ENCODE measurements at regions not wholly inside any gene's neighbourhood (a gene's known extent, or its start where the extent isn't known, plus 50 kb on each side); places are given as distances from the start of the nearest gene placed in this dataset.
"Not testable (repeated sequence)": the region's sequence is repeated elsewhere in the genome, so short reads cannot be mapped to it uniquely, and the experiment has no call there.

DNA sequence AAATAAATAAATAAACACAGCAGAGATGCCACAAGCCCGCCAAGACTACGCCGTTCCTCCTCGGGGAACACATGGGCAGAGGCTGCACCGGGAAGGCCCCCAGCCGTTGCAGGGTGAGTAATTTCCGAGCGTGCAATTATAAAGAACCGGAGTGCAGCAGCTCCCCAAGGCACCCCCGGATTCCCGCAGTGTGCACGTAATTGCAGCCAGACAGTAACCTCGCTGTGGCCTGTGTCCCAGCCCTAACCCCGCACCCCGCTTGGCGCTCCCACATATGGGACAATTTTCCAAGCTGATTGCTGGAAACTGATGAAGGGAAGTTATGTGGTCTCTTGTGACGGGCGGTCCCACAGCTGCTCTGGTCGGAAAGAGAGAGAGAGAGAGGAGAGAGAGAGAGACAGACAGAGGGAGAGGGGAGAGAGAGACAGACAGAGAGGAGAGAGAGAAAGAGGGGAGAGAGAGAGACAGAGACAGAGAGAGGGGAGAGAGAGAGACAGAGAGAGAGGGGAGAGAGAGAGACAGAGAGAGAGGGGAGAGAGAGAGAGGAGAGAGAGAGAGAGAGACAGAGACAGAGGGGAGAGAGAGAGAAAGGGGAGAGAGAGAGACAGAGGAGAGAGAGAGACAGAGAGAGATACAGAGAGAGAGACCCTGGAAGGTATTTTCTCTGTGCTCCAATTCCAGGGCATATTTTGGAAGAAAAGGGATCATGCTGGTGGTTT, 275.4 kb downstream of the SHOX start:
- H3K27ac Mint-ChIP-seq, result no peak overlapping the region
- no peak overlapping the region for H3K4me3 Mint-ChIP-seq
- ATAC-seq (ENCODE audit: low read depth) (no peak), DNase-seq (no peak)
- TF ChIP-seq, protein P1, sequence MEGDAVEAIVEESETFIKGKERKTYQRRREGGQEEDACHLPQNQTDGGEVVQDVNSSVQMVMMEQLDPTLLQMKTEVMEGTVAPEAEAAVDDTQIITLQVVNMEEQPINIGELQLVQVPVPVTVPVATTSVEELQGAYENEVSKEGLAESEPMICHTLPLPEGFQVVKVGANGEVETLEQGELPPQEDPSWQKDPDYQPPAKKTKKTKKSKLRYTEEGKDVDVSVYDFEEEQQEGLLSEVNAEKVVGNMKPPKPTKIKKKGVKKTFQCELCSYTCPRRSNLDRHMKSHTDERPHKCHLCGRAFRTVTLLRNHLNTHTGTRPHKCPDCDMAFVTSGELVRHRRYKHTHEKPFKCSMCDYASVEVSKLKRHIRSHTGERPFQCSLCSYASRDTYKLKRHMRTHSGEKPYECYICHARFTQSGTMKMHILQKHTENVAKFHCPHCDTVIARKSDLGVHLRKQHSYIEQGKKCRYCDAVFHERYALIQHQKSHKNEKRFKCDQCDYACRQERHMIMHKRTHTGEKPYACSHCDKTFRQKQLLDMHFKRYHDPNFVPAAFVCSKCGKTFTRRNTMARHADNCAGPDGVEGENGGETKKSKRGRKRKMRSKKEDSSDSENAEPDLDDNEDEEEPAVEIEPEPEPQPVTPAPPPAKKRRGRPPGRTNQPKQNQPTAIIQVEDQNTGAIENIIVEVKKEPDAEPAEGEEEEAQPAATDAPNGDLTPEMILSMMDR (IDR thresholded peaks at IDR 0.05), result no peak
- H3K27me3 Mint-ChIP-seq, result no peaks in the 10 kb centered on the region
- ChIA-PET POLR2A (no interaction called here), CTCF (no interaction called here)
- no peaks in the 10 kb centered on the region for H3K4me1 Mint-ChIP-seq
- H3K36me3 Mint-ChIP-seq (ENCODE audit: low read depth), result no peaks in the 10 kb centered on the region
- intact Hi-C loops (cut with micrococcal nuclease), result no loop called here
- H3K9me3 Mint-ChIP-seq, result no peaks in the 10 kb centered on the region

- Mint-ChIP-seq H3K27me3 (no peaks in the 10 kb centered on the region), H3K36me3 (ENCODE audit: low read depth) (no peaks in the 10 kb centered on the region), H3K4me3 (no peak overlapping the region), H3K27ac (no peak overlapping the region), H3K4me1 (no peaks in the 10 kb centered on the region), H3K9me3 (no peaks in the 10 kb centered on the region)
- ATAC-seq (ENCODE audit: low read depth), result no peak
- CTCF ChIA-PET, result no interaction called here
- POLR2A ChIA-PET, result no interaction called here
- DNase-seq, result no peak
- intact Hi-C loops (cut with micrococcal nuclease), result no loop called here
- TF ChIP-seq, protein P1 (IDR thresholded peaks at IDR 0.05), result no peak
These were observed 272.5 kb downstream of the SHOX start for GRCh38 chrX:903116-903515.

GRCh38 chrX:896256-896655, 265.7 kb downstream of the SHOX start:
- ATAC-seq (ENCODE audit: low read depth), result no peak
- Mint-ChIP-seq H3K4me3 (no peak overlapping the region), H3K27ac (no peak overlapping the region), H3K36me3 (ENCODE audit: low read depth) (no peaks in the 10 kb centered on the region), H3K4me1 (no peaks in the 10 kb centered on the region), H3K9me3 (peaks cover 30% of the 10 kb centered on the region), H3K27me3 (no peaks in the 10 kb centered on the region)
- ChIA-PET CTCF (no interaction called here), POLR2A (no interaction called here)
- intact Hi-C loops (cut with micrococcal nuclease), result no loop called here
- TF ChIP-seq, protein P1 (IDR thresholded peaks at IDR 0.05), result no peak
- no peak for DNase-seq

DNA sequence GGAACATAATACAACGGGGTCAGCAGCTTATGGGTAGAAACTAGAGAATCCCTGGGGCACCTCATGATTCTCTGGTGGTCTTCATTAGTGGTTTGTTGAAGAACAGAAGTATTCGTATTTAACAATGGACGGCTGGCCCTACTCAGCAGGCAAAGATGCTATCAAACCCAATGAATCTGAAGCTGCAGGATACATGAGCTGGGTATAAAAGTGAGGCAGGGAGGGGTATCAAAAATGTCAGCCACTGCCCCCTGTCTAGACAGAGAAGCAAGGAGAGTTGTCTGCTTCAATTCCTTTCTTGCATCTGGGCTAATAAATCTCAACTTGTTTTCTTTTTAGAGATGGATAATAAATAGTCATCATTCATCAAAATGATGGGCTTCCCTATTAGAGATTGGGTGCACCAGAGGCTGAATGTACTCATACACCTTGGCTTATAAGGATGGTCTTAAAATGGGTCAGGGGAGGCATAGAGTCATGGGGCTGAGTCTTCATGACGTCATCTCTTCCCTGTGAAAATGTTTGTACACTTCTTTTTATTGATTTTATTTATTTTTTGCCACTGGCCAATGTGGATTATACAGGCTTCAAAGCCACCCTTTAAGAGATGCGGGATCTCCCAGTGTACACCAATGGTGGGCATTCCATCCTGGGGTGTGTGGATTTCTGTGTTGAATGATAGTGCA, 259.5 kb downstream of the SHOX start:
- Mint-ChIP-seq H3K27ac (no peak overlapping the region), H3K4me1 (no peaks in the 10 kb centered on the region), H3K27me3 (no peaks in the 10 kb centered on the region), H3K4me3 (no peak overlapping the region), H3K9me3 (peaks cover 25% of the 10 kb centered on the region), H3K36me3 (ENCODE audit: low read depth) (no peaks in the 10 kb centered on the region)
- intact Hi-C loops (cut with micrococcal nuclease), result no loop called here
- DNase-seq (no peak), ATAC-seq (ENCODE audit: low read depth) (no peak)
- ChIA-PET CTCF (no interaction called here), POLR2A (no interaction called here)
- TF ChIP-seq, protein P1 (IDR thresholded peaks at IDR 0.05), result no peak

DNA sequence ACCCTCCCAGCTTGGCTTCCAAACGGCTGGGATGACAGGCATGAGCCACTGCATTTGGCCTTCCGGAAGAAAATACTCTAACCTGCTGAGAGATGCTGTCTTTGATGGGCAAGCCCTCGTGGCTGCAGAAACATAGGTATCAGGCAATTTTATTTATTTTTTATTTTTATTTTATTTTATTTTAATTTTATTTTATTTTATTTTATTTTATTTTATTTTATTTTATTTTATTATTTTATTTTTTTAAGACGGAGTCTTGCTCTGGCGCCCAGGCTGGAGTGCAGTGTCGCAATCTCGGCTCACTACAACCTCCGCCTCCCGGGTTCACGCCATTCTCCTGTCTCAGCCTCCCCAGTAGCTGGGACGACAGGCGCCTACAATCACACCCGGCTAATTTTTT, 257.1 kb downstream of the SHOX start:
- peaks cover 18% of the 10 kb centered on the region for H3K9me3 Mint-ChIP-seq
- CTCF ChIA-PET; H3K4me1 Mint-ChIP-seq; DNase-seq; intact Hi-C loops (cut with micrococcal nuclease); H3K4me3 Mint-ChIP-seq; H3K36me3 Mint-ChIP-seq (ENCODE audit: low read depth); ATAC-seq (ENCODE audit: low read depth); H3K27me3 Mint-ChIP-seq; POLR2A ChIA-PET; H3K27ac Mint-ChIP-seq: not testable (repeated sequence)
